Neural progenitor cell (in vitro differentiated cells): ENCODE measurements at regions not wholly inside any gene's neighbourhood (a gene's known extent, or its start where the extent isn't known, plus 50 kb on each side); places are given as distances from the start of the nearest gene placed in this dataset.

Source experiments
- CTCF ChIP-seq: fragments of 200-600 bp; sonication (generic); IDR thresholded peaks from 2 replicates; pipeline ENCODE4 v1.5.1; 2017; ENCODE audit warnings: antibody characterized with exemption, mild to moderate bottlenecking
- EZH2 ChIP-seq: fragments of 200-600 bp; sonication (generic); IDR thresholded peaks from 2 replicates; pipeline ENCODE4 v1.6.1; 2017; ENCODE audit warnings: antibody characterized with exemption, mild to moderate bottlenecking, moderate library complexity
- EZH2phosphoT487 ChIP-seq: fragments of 200-600 bp; sonication (generic); IDR thresholded peaks from 2 replicates; pipeline ENCODE4 v1.6.1; 2017; ENCODE audit warnings: antibody characterized with exemption

- no peak for TF ChIP-seq CTCF
- TF ChIP-seq EZH2phosphoT487 = no peak
- no peak for TF ChIP-seq EZH2
Observed at GRCh38 chr21:16363518-16363917, 633.7 kb downstream of the USP25 start.
